Endothelial cell of umbilical vein (primary cell): ENCODE measurements at regions not wholly inside any gene's neighbourhood (a gene's known extent, or its start where the extent isn't known, plus 50 kb on each side); places are given as distances from the start of the nearest gene placed in this dataset.

Experiments used
- BruUV-seq: library from RNA; stranded (reverse); fragments of 400-500 nt; replicated peaks from 2 replicates; lab custom pipeline; 2021; lab: Mats Ljungman, UMichigan
- CTCF ChIA-PET: fragments of 300-600, 350-600 bp; sonication (Branson Sonifier 250); formaldehyde crosslinking; loops from one replicate; lab custom pipeline; 2021; ENCODE audit warnings: antibody characterized with exemption, inconsistent platforms; lab: Charles Lee
- POLR2A ChIA-PET: fragments of 300-600, 350-600 bp; sonication (Branson Sonifier 250); formaldehyde crosslinking; loops from one replicate; lab custom pipeline; 2021; ENCODE audit warnings: antibody characterized with exemption, inconsistent platforms; lab: Charles Lee
- DNase-seq: peaks from one replicate; pipeline ENCODE4 v3.0.0-alpha.2; 2011; ENCODE audit warnings: low read depth, low spot score
- FAIRE-seq: peaks from 2 replicates; lab custom pipeline; 2011; peaks lifted over from hg19 to GRCh38; lab: Jason Lieb, UNC
- H2AFZ ChIP-seq: 2 replicates; pipeline ENCODE4 v1.6.0; 2012; ENCODE audit warnings: low read depth, low read length, control low read depth, inconsistent platforms
- H3K27ac ChIP-seq: 2 replicates; pipeline ENCODE4 v1.5.1; 2011; ENCODE audit warnings: low read depth, mild to moderate bottlenecking, control low read depth, low read length, moderate library complexity; ENCODE audit not compliant: insufficient read depth
- H3K27me3 ChIP-seq, 2 experiments: 2 replicates each; pipeline versions ENCODE4 v1.6.0 to v1.6.1; 2011; ENCODE audit warnings: low read length in 2 of 2, mixed read lengths in 1 of 2; ENCODE audit not compliant: control insufficient read depth in 2 of 2, insufficient read depth in 2 of 2
- H3K36me3 ChIP-seq, 2 experiments: 2 replicates in 1 of 2; 3 replicates in 1 of 2; pipeline ENCODE4 v1.5.1; 2011; ENCODE audit warnings: low read length in 2 of 2, mild to moderate bottlenecking in 1 of 2, moderate library complexity in 1 of 2; ENCODE audit not compliant: control insufficient read depth in 2 of 2, insufficient read depth in 2 of 2; ENCODE audit errors: extremely low read depth in 1 of 2
- H3K4me1 ChIP-seq: 3 replicates; pipeline ENCODE4 v1.5.1; 2011; ENCODE audit warnings: mild to moderate bottlenecking, low read length; ENCODE audit not compliant: control insufficient read depth, insufficient read depth; ENCODE audit errors: extremely low read depth
- H3K4me2 ChIP-seq: 2 replicates; pipeline ENCODE4 v1.6.1; 2011; ENCODE audit warnings: low read length, control low read depth, mixed read lengths; ENCODE audit not compliant: insufficient read depth
- H3K4me3 ChIP-seq, 3 experiments: fragments of 200-600 bp in 1 of 3; sonication (generic), shearing (Covaris generic) in 1 of 3; replicated peaks in 1 of 3; 2 replicates each; pipeline ENCODE4 v1.5.1; 2011 to 2016; ENCODE audit warnings: control low read depth in 3 of 3, low read length in 3 of 3, mild to moderate bottlenecking in 2 of 3, inconsistent platforms in 1 of 3, low read depth in 1 of 3, moderate library complexity in 1 of 3; ENCODE audit not compliant: insufficient read depth in 1 of 3
- H3K79me2 ChIP-seq: 2 replicates; pipeline ENCODE4 v1.6.0; 2012; ENCODE audit warnings: low read length, inconsistent platforms; ENCODE audit not compliant: control insufficient read depth, insufficient read depth
- H3K9ac ChIP-seq: replicated peaks from 2 replicates; pipeline ENCODE3; 2011; ENCODE audit warnings: low read length, control low read depth; ENCODE audit not compliant: insufficient read depth; ENCODE audit errors: extremely low read depth
- H3K9me1 ChIP-seq: replicated peaks from 3 replicates; pipeline ENCODE4 v1.6.0; 2011; ENCODE audit warnings: mild to moderate bottlenecking, low read length; ENCODE audit not compliant: control insufficient read depth, insufficient read depth; ENCODE audit errors: extremely low read depth
- H3K9me3 ChIP-seq: replicated peaks from 2 replicates; pipeline ENCODE4 v1.5.1; 2012; ENCODE audit warnings: low read length, inconsistent platforms; ENCODE audit not compliant: control insufficient read depth, insufficient read depth
- H4K20me1 ChIP-seq: replicated peaks from 2 replicates; pipeline ENCODE3; 2011; ENCODE audit warnings: mild to moderate bottlenecking, low read length; ENCODE audit not compliant: control insufficient read depth, insufficient read depth; ENCODE audit errors: extremely low read depth
- EZH2 ChIP-seq: IDR thresholded peaks from 2 replicates; pipeline ENCODE4 v1.6.1; 2012; ENCODE audit warnings: borderline replicate concordance, low read depth, mild to moderate bottlenecking, moderate library complexity, low read length, inconsistent platforms; ENCODE audit not compliant: severe bottlenecking
- FOS ChIP-seq: IDR thresholded peaks from 2 replicates; pipeline ENCODE4 v1.6.1; 2011; ENCODE audit warnings: mild to moderate bottlenecking, low read length, moderate library complexity, borderline replicate concordance; ENCODE audit not compliant: insufficient read depth
- GATA2 ChIP-seq: IDR thresholded peaks from 2 replicates; pipeline ENCODE4 v1.7.0; 2011; ENCODE audit warnings: low read depth, mild to moderate bottlenecking, moderate library complexity, mixed read lengths, low read length; ENCODE audit not compliant: insufficient read length, insufficient read depth
- JUN ChIP-seq: IDR thresholded peaks from 2 replicates; pipeline ENCODE4 v1.6.1; 2011; ENCODE audit warnings: borderline replicate concordance, low read depth; ENCODE audit not compliant: insufficient read length, insufficient read depth
- MYC ChIP-seq: IDR thresholded peaks from one replicate; pipeline ENCODE4 v1.6.1; 2011; ENCODE audit warnings: mild to moderate bottlenecking, low read depth, low read length
- POLR2A ChIP-seq: IDR thresholded peaks from 2 replicates; pipeline ENCODE4 v1.6.1; 2012; ENCODE audit warnings: low read depth, mild to moderate bottlenecking, control low read depth, low read length
- POLR2AphosphoS5 ChIP-seq: IDR thresholded peaks from 2 replicates; pipeline ENCODE4 v1.6.1; 2012; ENCODE audit warnings: low read depth, mild to moderate bottlenecking, control low read depth, low read length, moderate library complexity; ENCODE audit not compliant: insufficient read depth
- dilution Hi-C: fragments of 300-500 bp; cut with MboI; formaldehyde crosslinking; loops from one replicate; pipeline ENCODE4 v1.15.0; 2019; ENCODE audit warnings: low sequenced_read_pairs; ENCODE audit not compliant: extremely low pct_ligation_motif_present
- intact Hi-C: fragments of 100-400 bp; cut with micrococcal nuclease; formaldehyde crosslinking; loops from one replicate; pipeline ENCODE4 v1.10.0; 2022
- TF ChIP-seq, protein P1 (sequence below): IDR thresholded peaks from 2 replicates; pipeline ENCODE4 v1.6.1; 2011; ENCODE audit not compliant: insufficient read depth, insufficient read length
- TF ChIP-seq, protein P2 (sequence below), 2 donors: IDR thresholded peaks; 1 replicate in 1 of 2; 2 replicates in 1 of 2; pipeline ENCODE4 v1.5.1; 2011; ENCODE audit warnings: low read length in 2 of 2, mild to moderate bottlenecking in 2 of 2, moderate library complexity in 2 of 2, control low read depth in 1 of 2, inconsistent platforms in 1 of 2, low read depth in 1 of 2; ENCODE audit not compliant: insufficient read depth in 1 of 2; ENCODE audit errors: extremely low read depth in 1 of 2

DNA sequence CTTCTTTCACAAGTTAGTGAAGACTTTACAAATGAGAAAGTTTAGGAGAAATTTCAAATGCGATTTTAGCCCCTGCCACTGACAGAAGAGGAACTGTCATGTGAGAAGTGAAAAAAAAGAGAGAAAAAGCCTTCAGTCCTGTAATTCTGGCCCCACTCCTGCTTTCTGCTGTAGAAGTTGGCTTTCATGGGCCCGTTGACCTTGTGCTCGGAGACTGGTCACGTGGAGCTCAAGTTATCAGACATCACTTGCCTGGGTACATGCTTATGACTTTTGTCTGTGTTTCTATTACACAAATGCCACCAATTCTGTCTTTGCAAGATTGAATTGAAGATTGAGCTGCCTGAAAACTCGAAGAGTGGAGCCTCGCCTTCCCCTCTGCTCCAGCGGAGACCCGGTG lies 749.9 kb downstream of the BCL11A start:
- Histone ChIP-seq H2AFZ (no peak overlapping the region), H3K27ac (no peak overlapping the region), H4K20me1 (no peaks in the 10 kb centered on the region), H3K36me3 (no peaks in the 10 kb centered on the region), H3K9ac (no peak overlapping the region), H3K79me2 (no peaks in the 10 kb centered on the region), H3K4me2 (no peak overlapping the region), H3K27me3 (no peaks in the 10 kb centered on the region), H3K9me1 (no peaks in the 10 kb centered on the region), H3K4me1 (no peaks in the 10 kb centered on the region), H3K9me3 (peaks cover 4% of the 10 kb centered on the region), H3K4me3 (no peak overlapping the region)
- TF ChIP-seq GATA2: no peak
- TF ChIP-seq, protein P1, sequence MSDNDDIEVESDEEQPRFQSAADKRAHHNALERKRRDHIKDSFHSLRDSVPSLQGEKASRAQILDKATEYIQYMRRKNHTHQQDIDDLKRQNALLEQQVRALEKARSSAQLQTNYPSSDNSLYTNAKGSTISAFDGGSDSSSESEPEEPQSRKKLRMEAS: no peak
- TF ChIP-seq EZH2: no peak
- TF ChIP-seq, protein P2, sequence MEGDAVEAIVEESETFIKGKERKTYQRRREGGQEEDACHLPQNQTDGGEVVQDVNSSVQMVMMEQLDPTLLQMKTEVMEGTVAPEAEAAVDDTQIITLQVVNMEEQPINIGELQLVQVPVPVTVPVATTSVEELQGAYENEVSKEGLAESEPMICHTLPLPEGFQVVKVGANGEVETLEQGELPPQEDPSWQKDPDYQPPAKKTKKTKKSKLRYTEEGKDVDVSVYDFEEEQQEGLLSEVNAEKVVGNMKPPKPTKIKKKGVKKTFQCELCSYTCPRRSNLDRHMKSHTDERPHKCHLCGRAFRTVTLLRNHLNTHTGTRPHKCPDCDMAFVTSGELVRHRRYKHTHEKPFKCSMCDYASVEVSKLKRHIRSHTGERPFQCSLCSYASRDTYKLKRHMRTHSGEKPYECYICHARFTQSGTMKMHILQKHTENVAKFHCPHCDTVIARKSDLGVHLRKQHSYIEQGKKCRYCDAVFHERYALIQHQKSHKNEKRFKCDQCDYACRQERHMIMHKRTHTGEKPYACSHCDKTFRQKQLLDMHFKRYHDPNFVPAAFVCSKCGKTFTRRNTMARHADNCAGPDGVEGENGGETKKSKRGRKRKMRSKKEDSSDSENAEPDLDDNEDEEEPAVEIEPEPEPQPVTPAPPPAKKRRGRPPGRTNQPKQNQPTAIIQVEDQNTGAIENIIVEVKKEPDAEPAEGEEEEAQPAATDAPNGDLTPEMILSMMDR (IDR thresholded peaks at IDR 0.05; ENCODE audit: extremely low read depth in 1 of 2, insufficient read depth in 1 of 2, low read depth in 1 of 2, low read length in 2 of 2): no peak
- no peak for TF ChIP-seq MYC
- no peak for TF ChIP-seq POLR2AphosphoS5
- TF ChIP-seq JUN: no peak
- TF ChIP-seq FOS: no peak
- TF ChIP-seq POLR2A: no peak
- intact Hi-C loops: no loop called here
- dilution Hi-C loops: no loop called here
- CTCF ChIA-PET: no interaction called here
- no peak for FAIRE-seq
- no TSS peak for BruUV-seq
- POLR2A ChIA-PET: no interaction called here
- no peak for DNase-seq
